H1 (cell line): ENCODE measurements at regions not wholly inside any gene's neighbourhood (a gene's known extent, or its start where the extent isn't known, plus 50 kb on each side); places are given as distances from the start of the nearest gene placed in this dataset.

Source experiments
- CEBPB ChIP-seq: IDR thresholded peaks from 2 replicates; pipeline ENCODE4 v1.6.1; 2012; ENCODE audit warnings: low read depth, low read length
- CREB1 ChIP-seq: IDR thresholded peaks from 2 replicates; pipeline ENCODE4 v1.6.1; 2012; ENCODE audit warnings: inconsistent platforms

GRCh38 chr13:39858794-39859193, 203.3 kb downstream of the COG6 start (continued):
- TF ChIP-seq CEBPB (no peak), CREB1 (no peak)
